ACHN (cell line): ENCODE measurements at regions not wholly inside any gene's neighbourhood (a gene's known extent, or its start where the extent isn't known, plus 50 kb on each side); places are given as distances from the start of the nearest gene placed in this dataset.
"Not testable (repeated sequence)": the region's sequence is repeated elsewhere in the genome, so short reads cannot be mapped to it uniquely, and the experiment has no call there.

Experiments used
- DNase-seq: peaks from one replicate; pipeline ENCODE4 v3.0.0-alpha.2; 2015
- in situ Hi-C: cut with HindIII; loops from 2 replicates; pipeline ENCODE4 v1.10.0; 2017; ENCODE audit warnings: low sequenced_read_pairs, low pct_ligation_motif_present, low pct_unique_long_range_greater_than_20kb

- in situ Hi-C loops = no loop called here
Observed at GRCh38 chr10:85492684-85493083, 873.9 kb downstream of the GRID1 start.

GRCh38 chr10:85493703-85494102, 872.9 kb downstream of the GRID1 start:
- in situ Hi-C loops = no loop called here
- DNase-seq = no peak

More at GRCh38 chr10:85492684-85493083, 873.9 kb downstream of the GRID1 start:
- no peak for DNase-seq

- in situ Hi-C loops, DNase-seq: not testable (repeated sequence)
Observed at GRCh38 chr10:85504641-85505040, 862.0 kb downstream of the GRID1 start.

GRCh38 chr10:85508159-85508558, 858.4 kb downstream of the GRID1 start:
- in situ Hi-C loops = no loop called here
- no peak for DNase-seq

GRCh38 chr10:85510682-85511081, 855.9 kb downstream of the GRID1 start:
- in situ Hi-C loops = no loop called here
- DNase-seq = no peak

GRCh38 chr10:85513436-85513835, 853.2 kb downstream of the GRID1 start:
- in situ Hi-C loops = no loop called here
- DNase-seq = no peak

- in situ Hi-C loops = no loop called here
Observed at GRCh38 chr10:85515316-85515715, 851.3 kb downstream of the GRID1 start.

GRCh38 chr10:85524001-85524666, 842.5 kb downstream of the GRID1 start:
- DNase-seq = no peak
- in situ Hi-C loops = no loop called here

More at GRCh38 chr10:85515316-85515715, 851.3 kb downstream of the GRID1 start:
- DNase-seq = no peak

- in situ Hi-C loops = no loop called here
- no peak for DNase-seq
Observed at GRCh38 chr10:85527616-85528317, 838.8 kb downstream of the GRID1 start.

- in situ Hi-C loops = no loop called here
- no peak for DNase-seq
Observed at GRCh38 chr10:85528318-85528652, 838.3 kb downstream of the GRID1 start.

GRCh38 chr10:85531706-85532105, 834.9 kb downstream of the GRID1 start:
- DNase-seq = no peak
- in situ Hi-C loops = no loop called here

- DNase-seq = no peak
- in situ Hi-C loops = no loop called here
Observed at GRCh38 chr10:85532773-85533172, 833.8 kb downstream of the GRID1 start.

GRCh38 chr10:85535926-85536325, 830.7 kb downstream of the GRID1 start:
- DNase-seq = no peak
- in situ Hi-C loops = no loop called here

- no peak for DNase-seq
- in situ Hi-C loops = no loop called here
Observed at GRCh38 chr10:85537561-85537960, 829.0 kb downstream of the GRID1 start.

GRCh38 chr10:85538601-85539000, 828.0 kb downstream of the GRID1 start:
- DNase-seq = no peak
- in situ Hi-C loops = no loop called here

GRCh38 chr10:85542152-85542551, 824.4 kb downstream of the GRID1 start:
- no peak for DNase-seq
- in situ Hi-C loops = no loop called here

- in situ Hi-C loops = no loop called here
- no peak for DNase-seq
Observed at GRCh38 chr10:85542936-85543730, 823.5 kb downstream of the GRID1 start.

- no peak for DNase-seq
- in situ Hi-C loops = no loop called here
Observed at GRCh38 chr10:85544956-85545355, 821.6 kb downstream of the GRID1 start.

- DNase-seq = no peak
- in situ Hi-C loops = no loop called here
Observed at GRCh38 chr10:85545874-85546273, 820.7 kb downstream of the GRID1 start.
